ENCODE measurements at regions not wholly inside any gene's neighbourhood (a gene's known extent, or its start where the extent isn't known, plus 50 kb on each side); places are given as distances from the start of the nearest gene placed in this dataset.
"Not testable (repeated sequence)": the region's sequence is repeated elsewhere in the genome, so short reads cannot be mapped to it uniquely, and the experiment has no call there.

DNA sequence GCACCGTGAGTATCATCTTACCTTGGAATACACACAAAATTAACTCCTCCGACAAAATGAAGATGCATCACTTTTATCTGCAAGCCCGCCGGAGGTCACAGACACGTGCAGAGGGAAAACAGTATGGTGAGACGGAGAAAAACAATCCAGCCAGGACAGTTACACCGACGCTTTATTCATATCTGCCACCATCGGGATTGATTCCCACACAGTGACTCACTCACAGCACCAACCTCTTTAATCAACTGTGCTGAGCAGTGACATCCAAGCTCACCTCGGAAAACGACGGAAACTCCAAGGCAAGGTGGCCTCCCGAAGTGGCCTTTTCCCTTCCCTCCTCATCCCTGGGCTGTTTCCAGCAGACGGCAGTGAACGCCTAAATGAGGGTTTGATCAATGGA, 151.8 kb downstream of the NPIPA8 start:
- not testable (repeated sequence) for H3K27ac ChIP-seq; H3K9ac ChIP-seq (ENCODE audit: insufficient read length); H3K4me3 ChIP-seq; H3K9me3 ChIP-seq (ENCODE audit: low read depth, low read length); DNase-seq (ENCODE audit: low read depth, low spot score); H3K36me3 ChIP-seq (ENCODE audit: insufficient read depth, low read length)

- not testable (repeated sequence) for H3K27ac ChIP-seq; H3K9ac ChIP-seq (ENCODE audit: insufficient read length); H3K9me3 ChIP-seq (ENCODE audit: low read depth, low read length); H3K36me3 ChIP-seq (ENCODE audit: insufficient read depth, low read length); DNase-seq (ENCODE audit: low read depth, low spot score); H3K4me3 ChIP-seq
Measured at GRCh38 chr16:18181028-18181427, 155.5 kb downstream of the NPIPA8 start.

GRCh38 chr16:18173945-18174497, 162.5 kb downstream of the NPIPA8 start:
- H3K9me3 ChIP-seq (ENCODE audit: low read depth, low read length); H3K4me3 ChIP-seq; H3K27ac ChIP-seq; DNase-seq (ENCODE audit: low read depth, low spot score); H3K36me3 ChIP-seq (ENCODE audit: insufficient read depth, low read length); H3K9ac ChIP-seq (ENCODE audit: insufficient read length): not testable (repeated sequence)

GRCh38 chr16:18162293-18162692, 174.2 kb downstream of the NPIPA8 start:
- not testable (repeated sequence) for DNase-seq (ENCODE audit: low read depth, low spot score); H3K36me3 ChIP-seq (ENCODE audit: insufficient read depth, low read length); H3K9me3 ChIP-seq (ENCODE audit: low read depth, low read length); H3K27ac ChIP-seq; H3K4me3 ChIP-seq; H3K9ac ChIP-seq (ENCODE audit: insufficient read length)

DNA sequence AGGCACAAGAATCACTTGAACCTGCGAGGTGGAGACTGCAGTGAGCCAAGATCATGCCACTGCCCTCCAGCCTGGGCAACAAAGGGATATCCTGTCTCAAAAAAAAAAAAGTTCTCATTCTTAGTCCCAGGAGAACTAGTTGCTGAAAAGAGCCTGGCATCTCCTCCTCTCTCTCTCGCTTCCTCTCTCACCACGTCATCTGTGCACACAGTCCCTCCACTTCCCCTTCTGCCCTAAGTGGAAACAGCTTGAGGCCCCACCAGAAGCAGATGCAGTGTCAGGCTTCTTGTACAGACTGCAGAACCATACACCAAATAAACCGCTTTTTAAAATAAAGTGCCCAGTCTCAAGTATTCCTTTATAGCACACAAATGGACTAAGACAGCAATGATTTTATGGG, 175.3 kb downstream of the NPIPA8 start:
- not testable (repeated sequence) for H3K36me3 ChIP-seq (ENCODE audit: insufficient read depth, low read length); H3K9me3 ChIP-seq (ENCODE audit: low read depth, low read length); H3K4me3 ChIP-seq; H3K27ac ChIP-seq; H3K9ac ChIP-seq (ENCODE audit: insufficient read length); DNase-seq (ENCODE audit: low read depth, low spot score)

DNA sequence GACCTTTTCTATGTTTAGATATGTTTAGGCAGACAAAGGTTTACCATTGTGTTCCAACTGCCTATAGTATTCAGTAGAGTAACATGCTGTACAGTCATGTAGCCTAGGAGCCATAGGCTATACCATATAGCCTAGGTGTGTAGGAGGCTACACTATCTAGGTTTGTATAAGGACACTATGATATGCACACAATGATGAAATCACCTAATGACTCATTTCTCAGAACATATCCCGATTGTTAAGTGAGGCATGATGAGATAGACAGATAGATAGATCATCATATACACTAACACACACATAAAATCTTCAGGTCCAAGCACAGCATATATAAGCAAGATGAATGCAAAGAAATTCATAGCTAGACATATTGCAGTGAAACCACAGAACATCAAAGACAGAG, 177.4 kb downstream of the NPIPA8 start:
- H3K4me3 ChIP-seq; H3K36me3 ChIP-seq (ENCODE audit: insufficient read depth, low read length); H3K9ac ChIP-seq (ENCODE audit: insufficient read length); H3K9me3 ChIP-seq (ENCODE audit: low read depth, low read length); DNase-seq (ENCODE audit: low read depth, low spot score); H3K27ac ChIP-seq: not testable (repeated sequence)

GRCh38 chr16:18157854-18158253, 178.7 kb downstream of the NPIPA8 start:
- H3K36me3 ChIP-seq (ENCODE audit: insufficient read depth, low read length); DNase-seq (ENCODE audit: low read depth, low spot score): not testable (repeated sequence)

GRCh38 chr16:18152832-18153231, 183.7 kb downstream of the NPIPA8 start:
- H3K27ac ChIP-seq; H3K36me3 ChIP-seq (ENCODE audit: insufficient read depth, low read length); H3K9ac ChIP-seq (ENCODE audit: insufficient read length); DNase-seq (ENCODE audit: low read depth, low spot score); H3K9me3 ChIP-seq (ENCODE audit: low read depth, low read length); H3K4me3 ChIP-seq: not testable (repeated sequence)

More at GRCh38 chr16:18157854-18158253, 178.7 kb downstream of the NPIPA8 start:
- not testable (repeated sequence) for H3K27ac ChIP-seq; H3K9me3 ChIP-seq (ENCODE audit: low read depth, low read length); H3K9ac ChIP-seq (ENCODE audit: insufficient read length); H3K4me3 ChIP-seq

DNA sequence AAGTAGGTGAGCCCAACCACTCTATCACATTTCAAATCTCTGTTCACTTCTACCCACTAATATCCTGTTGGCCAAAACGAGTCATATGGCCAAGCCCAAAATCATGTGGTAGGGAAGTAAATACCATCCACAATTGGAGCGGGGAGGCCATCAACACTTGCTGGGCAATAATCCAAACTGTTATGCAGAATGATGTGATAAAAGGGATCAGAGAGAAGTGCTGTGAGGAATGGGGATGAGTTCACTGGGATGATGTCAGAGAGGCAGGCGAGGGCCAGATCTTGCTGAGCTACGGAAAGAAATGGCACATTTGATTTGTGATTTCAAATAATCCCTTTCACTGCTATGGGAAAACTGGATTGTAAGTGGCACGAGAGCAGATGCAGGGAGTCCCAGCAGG, 188.4 kb downstream of the NPIPA8 start:
- H3K9me3 ChIP-seq (ENCODE audit: low read depth, low read length); H3K9ac ChIP-seq (ENCODE audit: insufficient read length); H3K36me3 ChIP-seq (ENCODE audit: insufficient read depth, low read length); DNase-seq (ENCODE audit: low read depth, low spot score); H3K27ac ChIP-seq; H3K4me3 ChIP-seq: not testable (repeated sequence)

GRCh38 chr16:18146601-18147142, 189.9 kb downstream of the NPIPA8 start:
- not testable (repeated sequence) for H3K9me3 ChIP-seq (ENCODE audit: low read depth, low read length); DNase-seq (ENCODE audit: low read depth, low spot score); H3K27ac ChIP-seq; H3K4me3 ChIP-seq; H3K36me3 ChIP-seq (ENCODE audit: insufficient read depth, low read length); H3K9ac ChIP-seq (ENCODE audit: insufficient read length)

DNA sequence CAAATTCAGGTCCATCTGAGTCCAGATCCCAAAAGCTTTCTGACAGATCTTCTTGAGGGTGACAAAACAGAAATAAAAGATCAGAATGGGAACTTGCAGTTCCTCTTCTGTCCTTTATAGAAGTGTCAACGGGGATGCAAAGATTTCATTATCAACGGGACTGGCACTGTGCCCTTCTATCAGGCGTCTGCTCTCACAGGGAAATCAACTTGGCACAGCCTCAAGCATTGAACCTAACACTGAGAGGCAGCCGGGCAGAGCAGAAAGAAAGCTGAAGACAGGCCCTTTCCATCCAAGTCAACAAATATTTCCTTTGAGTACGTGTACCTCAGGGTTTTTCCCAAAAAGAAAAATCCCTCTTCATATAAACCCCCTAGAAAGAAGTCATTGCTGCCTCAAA, 194.5 kb downstream of the NPIPA8 start:
- not testable (repeated sequence) for H3K9me3 ChIP-seq (ENCODE audit: low read depth, low read length); DNase-seq (ENCODE audit: low read depth, low spot score); H3K4me3 ChIP-seq; H3K27ac ChIP-seq; H3K9ac ChIP-seq (ENCODE audit: insufficient read length); H3K36me3 ChIP-seq (ENCODE audit: insufficient read depth, low read length)

- H3K36me3 ChIP-seq (ENCODE audit: insufficient read depth, low read length), result not testable (repeated sequence)
Measured at GRCh38 chr16:18136288-18136687, 200.2 kb downstream of the NPIPA8 start.

DNA sequence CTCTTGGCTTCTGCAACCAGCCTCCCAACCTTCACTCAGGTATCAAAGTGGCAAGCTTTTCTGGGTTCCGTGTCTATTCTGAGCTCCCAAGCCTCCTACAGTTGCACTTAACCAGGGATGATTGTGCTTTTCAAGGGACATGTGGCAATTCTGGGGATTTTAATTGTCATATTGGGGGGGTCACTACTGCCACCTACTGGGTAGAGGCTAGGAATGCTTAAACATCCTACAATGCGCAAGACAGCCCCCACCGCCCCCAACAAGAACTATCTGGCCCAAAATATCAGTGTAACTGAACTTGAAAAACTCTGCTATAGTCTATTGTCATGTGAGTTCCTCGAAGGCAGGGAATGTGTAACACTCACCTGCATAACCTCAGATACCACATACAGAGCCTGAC, 201.5 kb downstream of the NPIPA8 start:
- H3K36me3 ChIP-seq (ENCODE audit: insufficient read depth, low read length); H3K27ac ChIP-seq; DNase-seq (ENCODE audit: low read depth, low spot score); H3K9ac ChIP-seq (ENCODE audit: insufficient read length); H3K4me3 ChIP-seq; H3K9me3 ChIP-seq (ENCODE audit: low read depth, low read length): not testable (repeated sequence)

More at GRCh38 chr16:18136288-18136687, 200.2 kb downstream of the NPIPA8 start:
- not testable (repeated sequence) for DNase-seq (ENCODE audit: low read depth, low spot score); H3K4me3 ChIP-seq; H3K9ac ChIP-seq (ENCODE audit: insufficient read length); H3K27ac ChIP-seq; H3K9me3 ChIP-seq (ENCODE audit: low read depth, low read length)

GRCh38 chr16:18131587-18131986, 204.9 kb downstream of the NPIPA8 start:
- DNase-seq (ENCODE audit: low read depth, low spot score); H3K9me3 ChIP-seq (ENCODE audit: low read depth, low read length); H3K4me3 ChIP-seq; H3K9ac ChIP-seq (ENCODE audit: insufficient read length); H3K27ac ChIP-seq; H3K36me3 ChIP-seq (ENCODE audit: insufficient read depth, low read length): not testable (repeated sequence)

GRCh38 chr16:18130478-18131120, 205.9 kb downstream of the NPIPA8 start:
- H3K9ac ChIP-seq (ENCODE audit: insufficient read length); DNase-seq (ENCODE audit: low read depth, low spot score); H3K4me3 ChIP-seq; H3K27ac ChIP-seq; H3K9me3 ChIP-seq (ENCODE audit: low read depth, low read length); H3K36me3 ChIP-seq (ENCODE audit: insufficient read depth, low read length): not testable (repeated sequence)

Measured in SK-N-MC (cell line).